CD14-positive monocyte (primary cell): ENCODE measurements at regions not wholly inside any gene's neighbourhood (a gene's known extent, or its start where the extent isn't known, plus 50 kb on each side); places are given as distances from the start of the nearest gene placed in this dataset.

Experiments
- DNase-seq, 3 donors: peaks; one replicate each; pipeline ENCODE4 v3.0.0-alpha.2; 2011 to 2022
- H2AFZ ChIP-seq: 2 replicates; pipeline ENCODE4 v1.6.0; 2012; ENCODE audit warnings: mild to moderate bottlenecking, low read depth, low read length, inconsistent platforms; ENCODE audit not compliant: insufficient read depth, poor library complexity, severe bottlenecking
- H3K27ac ChIP-seq, 2 donors: 1 replicate in 1 of 2; 2 replicates in 1 of 2; pipeline ENCODE4 v1.5.1; 2012 to 2013; ENCODE audit warnings: low read length in 2 of 2, control low read depth in 1 of 2, inconsistent platforms in 1 of 2, low read depth in 1 of 2, mild to moderate bottlenecking in 1 of 2
- H3K27me3 ChIP-seq, 2 donors: one replicate each; pipeline versions ENCODE4 v1.6.0 to v1.6.1; 2011 to 2013; ENCODE audit warnings: low read length in 2 of 2; ENCODE audit not compliant: control insufficient read depth in 2 of 2, insufficient read depth in 2 of 2
- H3K36me3 ChIP-seq, 2 donors: replicated peaks in 1 of 2; 1 replicate in 1 of 2; 2 replicates in 1 of 2; pipeline versions ENCODE4 v1.5.1 to v1.6.1; 2012 to 2013; ENCODE audit warnings: low read length in 2 of 2, control low read depth in 1 of 2, inconsistent platforms in 1 of 2, mild to moderate bottlenecking in 1 of 2; ENCODE audit not compliant: insufficient read depth in 2 of 2, control insufficient read depth in 1 of 2
- H3K4me1 ChIP-seq, 2 donors: 1 replicate in 1 of 2; 2 replicates in 1 of 2; pipeline versions ENCODE4 v1.5.1 to v1.6.1; 2012 to 2013; ENCODE audit warnings: low read length in 2 of 2, control low read depth in 1 of 2, inconsistent platforms in 1 of 2, mild to moderate bottlenecking in 1 of 2, moderate library complexity in 1 of 2; ENCODE audit not compliant: insufficient read depth in 2 of 2, control insufficient read depth in 1 of 2
- H3K4me2 ChIP-seq: replicated peaks from 2 replicates; pipeline ENCODE3; 2012; ENCODE audit warnings: low read length, moderate library complexity, mild to moderate bottlenecking; ENCODE audit not compliant: poor library complexity, severe bottlenecking; ENCODE audit errors: extremely low read depth
- H3K4me3 ChIP-seq, 3 experiments: fragments of 200-600 bp in 1 of 3; sonication (generic) in 1 of 3; replicated peaks in 1 of 3; 1 replicate in 2 of 3; 2 replicates in 1 of 3; pipeline ENCODE4 v1.5.1; 2011 to 2013; ENCODE audit warnings: low read length in 3 of 3, mild to moderate bottlenecking in 3 of 3, control low read depth in 2 of 3, low read depth in 2 of 3, inconsistent platforms in 1 of 3, moderate library complexity in 1 of 3
- H3K79me2 ChIP-seq: 2 replicates; pipeline ENCODE4 v1.6.0; 2012; ENCODE audit warnings: mild to moderate bottlenecking, control low read depth, inconsistent platforms, low read length, moderate library complexity; ENCODE audit not compliant: insufficient read depth
- H3K9ac ChIP-seq: 2 replicates; pipeline ENCODE4 v1.6.0; 2017; ENCODE audit warnings: low read length, mild to moderate bottlenecking; ENCODE audit not compliant: insufficient read depth, poor library complexity, severe bottlenecking
- H3K9me3 ChIP-seq, 2 donors: replicated peaks in 1 of 2; 1 replicate in 1 of 2; 2 replicates in 1 of 2; pipeline versions ENCODE4 v1.5.1 to v1.6.1; 2012 to 2013; ENCODE audit warnings: low read length in 2 of 2, control low read depth in 1 of 2; ENCODE audit not compliant: control insufficient read depth in 1 of 2, insufficient read depth in 1 of 2
- H4K20me1 ChIP-seq: 2 replicates; pipeline ENCODE4 v1.6.0; 2012; ENCODE audit warnings: mild to moderate bottlenecking, low read length, control low read depth, moderate library complexity; ENCODE audit not compliant: insufficient read depth
- H3K27ac Mint-ChIP-seq, 7 donors: one replicate each; pipeline ENCODE4 v1.8.0; 2020; ENCODE audit warnings: mild to moderate bottlenecking in 7 of 7, mixed read lengths in 7 of 7, moderate library complexity in 6 of 7, inconsistent platforms in 2 of 7
- H3K27me3 Mint-ChIP-seq, 3 donors: one replicate each; pipeline ENCODE4 v1.8.0; 2021 to 2022; ENCODE audit warnings: low read depth in 3 of 3, mild to moderate bottlenecking in 3 of 3, mixed read lengths in 3 of 3, moderate library complexity in 3 of 3, inconsistent platforms in 1 of 3
- H3K36me3 Mint-ChIP-seq, 2 donors: one replicate each; pipeline ENCODE4 v1.8.0; 2020; ENCODE audit warnings: mixed read lengths in 2 of 2, inconsistent platforms in 1 of 2, mild to moderate bottlenecking in 1 of 2
- H3K4me1 Mint-ChIP-seq: one replicate; pipeline ENCODE4 v1.8.0; 2020; ENCODE audit warnings: mild to moderate bottlenecking, mixed read lengths
- H3K4me3 Mint-ChIP-seq, 2 donors: one replicate each; pipeline ENCODE4 v1.8.0; 2020; ENCODE audit warnings: mild to moderate bottlenecking in 2 of 2, mixed read lengths in 2 of 2, moderate library complexity in 1 of 2
- H3K9me3 Mint-ChIP-seq, 7 donors: one replicate each; pipeline ENCODE4 v1.8.0; 2020 to 2022; ENCODE audit warnings: mixed read lengths in 7 of 7, mild to moderate bottlenecking in 6 of 7, moderate library complexity in 6 of 7, inconsistent platforms in 2 of 7
- WGBS: methylation state at CpG from one replicate; pipeline ENCODE4 v1.1.5; 2013; ENCODE audit warnings: missing lambda C conversion rate; ENCODE audit not compliant: insufficient coverage; 5-methylcytosine and 5-hydroxymethylcytosine counted together
- intact Hi-C, 2 donors: fragments of 100-400 bp; cut with micrococcal nuclease; formaldehyde crosslinking; loops; one replicate each; pipeline versions ENCODE4 v1.15.0 to v1.15.1; 2023
- TF ChIP-seq, protein P1 (sequence below): fragments of 200-600 bp; IDR thresholded peaks from one replicate; pipeline ENCODE4 v1.8.0; 2022; ENCODE audit warnings: antibody characterized with exemption, mild to moderate bottlenecking

DNA sequence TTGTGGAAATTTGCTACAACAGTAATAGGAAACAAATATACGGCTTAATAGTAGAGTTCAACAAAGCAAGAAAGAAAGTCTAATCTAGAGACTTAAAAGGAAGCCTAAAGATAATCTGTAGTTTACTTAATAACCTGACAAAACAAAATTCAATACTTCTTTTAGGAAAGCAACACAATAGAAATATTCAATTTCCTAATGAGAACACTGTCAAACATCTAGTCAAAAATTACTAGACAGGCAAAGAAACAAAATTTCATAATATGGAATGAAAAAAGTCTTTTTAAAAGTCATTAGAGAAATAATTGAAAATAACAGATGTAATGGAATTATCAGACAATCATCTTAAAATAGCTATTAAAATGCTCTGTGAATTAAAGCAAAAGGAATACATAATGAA is 692.5 kb upstream of the ADAMTS16 start:
- Mint-ChIP-seq H3K36me3 (no peaks in the 10 kb centered on the region), H3K27ac (no peak overlapping the region), H3K4me1 (no peaks in the 10 kb centered on the region), H3K9me3 (peaks cover 0 to 12% (median 0%) of the 10 kb centered on the region in 7 donors), H3K4me3 (no peak overlapping the region), H3K27me3 (no peaks in the 10 kb centered on the region)
- no peaks in the 10 kb centered on the region for H3K79me2 ChIP-seq
- no peak for DNase-seq
- no peak overlapping the region for H3K4me3 ChIP-seq
- H3K27me3 ChIP-seq, result no peaks in the 10 kb centered on the region
- no peak overlapping the region for H3K9ac ChIP-seq
- intact Hi-C loops, result no loop called here
- no peaks in the 10 kb centered on the region for H3K4me1 ChIP-seq
- no peak overlapping the region for H2AFZ ChIP-seq
- H4K20me1 ChIP-seq, result no peaks in the 10 kb centered on the region
- no peaks in the 10 kb centered on the region for H3K36me3 ChIP-seq
- H3K9me3 ChIP-seq, result peaks cover 0 to 13% of the 10 kb centered on the region in 2 donors
- H3K4me2 ChIP-seq, result no peak overlapping the region
- TF ChIP-seq, protein P1, sequence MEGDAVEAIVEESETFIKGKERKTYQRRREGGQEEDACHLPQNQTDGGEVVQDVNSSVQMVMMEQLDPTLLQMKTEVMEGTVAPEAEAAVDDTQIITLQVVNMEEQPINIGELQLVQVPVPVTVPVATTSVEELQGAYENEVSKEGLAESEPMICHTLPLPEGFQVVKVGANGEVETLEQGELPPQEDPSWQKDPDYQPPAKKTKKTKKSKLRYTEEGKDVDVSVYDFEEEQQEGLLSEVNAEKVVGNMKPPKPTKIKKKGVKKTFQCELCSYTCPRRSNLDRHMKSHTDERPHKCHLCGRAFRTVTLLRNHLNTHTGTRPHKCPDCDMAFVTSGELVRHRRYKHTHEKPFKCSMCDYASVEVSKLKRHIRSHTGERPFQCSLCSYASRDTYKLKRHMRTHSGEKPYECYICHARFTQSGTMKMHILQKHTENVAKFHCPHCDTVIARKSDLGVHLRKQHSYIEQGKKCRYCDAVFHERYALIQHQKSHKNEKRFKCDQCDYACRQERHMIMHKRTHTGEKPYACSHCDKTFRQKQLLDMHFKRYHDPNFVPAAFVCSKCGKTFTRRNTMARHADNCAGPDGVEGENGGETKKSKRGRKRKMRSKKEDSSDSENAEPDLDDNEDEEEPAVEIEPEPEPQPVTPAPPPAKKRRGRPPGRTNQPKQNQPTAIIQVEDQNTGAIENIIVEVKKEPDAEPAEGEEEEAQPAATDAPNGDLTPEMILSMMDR, result no peak
- no peak overlapping the region for H3K27ac ChIP-seq
- no CpG with 5 or more reads among the region's 1 CpG for WGBS

DNA sequence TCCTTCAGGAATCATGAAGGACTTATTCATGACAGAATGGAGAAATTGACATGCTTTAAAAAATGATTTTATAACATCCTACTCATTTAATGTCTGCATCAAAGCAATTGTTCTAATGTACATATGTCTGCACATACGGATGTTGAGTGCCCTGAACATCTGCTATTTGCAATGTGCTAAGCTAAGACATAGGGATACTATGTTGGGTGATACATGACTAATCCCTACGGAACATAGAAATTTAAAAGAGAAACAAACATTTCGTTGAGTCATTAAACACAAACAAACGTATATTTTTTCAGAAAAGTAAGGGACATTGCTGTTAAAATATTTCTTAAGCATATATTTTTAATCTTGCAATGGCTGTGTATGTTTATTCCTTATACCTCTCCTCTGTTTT is 686.5 kb upstream of the ADAMTS16 start:
- no peaks in the 10 kb centered on the region for H3K36me3 Mint-ChIP-seq
- no peak overlapping the region for H3K9ac ChIP-seq
- H2AFZ ChIP-seq, result no peak overlapping the region
- H3K4me3 ChIP-seq, result no peak overlapping the region
- no peak for DNase-seq
- peaks cover 0 to 3% (median 0%) of the 10 kb centered on the region in 7 donors for H3K9me3 Mint-ChIP-seq
- intact Hi-C loops, result no loop called here
- no peak overlapping the region for H3K4me2 ChIP-seq
- no peak overlapping the region for H3K4me3 Mint-ChIP-seq
- H3K27me3 Mint-ChIP-seq, result no peaks in the 10 kb centered on the region
- no peaks in the 10 kb centered on the region for H3K27me3 ChIP-seq
- no peak overlapping the region for H3K27ac Mint-ChIP-seq
- no peak overlapping the region for H3K27ac ChIP-seq
- H3K79me2 ChIP-seq, result no peaks in the 10 kb centered on the region
- WGBS, result no CpG with 5 or more reads among the region's 4 CpGs
- no peaks in the 10 kb centered on the region for H3K9me3 ChIP-seq
- TF ChIP-seq, protein P1, result no peak
- H3K36me3 ChIP-seq, result no peaks in the 10 kb centered on the region
- no peaks in the 10 kb centered on the region for H4K20me1 ChIP-seq
- H3K4me1 ChIP-seq, result no peaks in the 10 kb centered on the region
- H3K4me1 Mint-ChIP-seq, result no peaks in the 10 kb centered on the region
